GM12892 (cell line): ENCODE measurements at regions not wholly inside any gene's neighbourhood (a gene's known extent, or its start where the extent isn't known, plus 50 kb on each side); places are given as distances from the start of the nearest gene placed in this dataset.

Experiments used
- DNase-seq: peaks from one replicate; pipeline ENCODE4 v3.0.0; 2011; ENCODE audit not compliant: insufficient read length
- FAIRE-seq: peaks from 2 replicates; lab custom pipeline; 2011; peaks lifted over from hg19 to GRCh38; lab: Jason Lieb, UNC
- POLR2A ChIP-seq: IDR thresholded peaks from 2 replicates; pipeline ENCODE4 v1.6.1; 2011; ENCODE audit warnings: low read depth, low read length, control low read depth
- POLR2AphosphoS5 ChIP-seq: IDR thresholded peaks from 2 replicates; pipeline ENCODE4 v1.6.1; 2011; ENCODE audit warnings: low read depth, low read length, control low read depth
- TAF1 ChIP-seq: IDR thresholded peaks from 2 replicates; pipeline ENCODE4 v1.6.1; 2011; ENCODE audit warnings: low read depth, mild to moderate bottlenecking, control low read depth, low read length, borderline replicate concordance

DNA sequence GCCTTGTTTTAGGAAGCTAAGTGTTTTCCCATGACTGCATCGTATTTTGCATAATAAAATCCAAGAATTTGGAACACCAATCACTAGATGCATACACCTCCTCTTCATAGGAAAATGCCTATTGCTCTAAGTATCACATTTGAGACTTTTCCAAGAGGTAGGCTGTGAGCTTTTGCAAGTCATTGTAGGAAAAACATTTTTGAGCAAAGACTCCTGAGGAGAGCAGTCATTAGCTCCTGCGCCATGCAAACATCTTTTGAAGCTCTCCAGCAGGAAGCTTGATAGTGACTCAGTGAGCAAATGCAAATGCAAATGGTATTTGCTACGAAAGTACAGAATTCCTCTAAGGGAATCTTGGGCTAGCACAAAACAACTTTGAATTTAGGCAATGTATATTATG is 750.4 kb downstream of the QKI start:
- no peak for TF ChIP-seq POLR2AphosphoS5
- TF ChIP-seq TAF1: no peak
- no peak for TF ChIP-seq POLR2A
- no peak for DNase-seq
- no peak for FAIRE-seq

DNA sequence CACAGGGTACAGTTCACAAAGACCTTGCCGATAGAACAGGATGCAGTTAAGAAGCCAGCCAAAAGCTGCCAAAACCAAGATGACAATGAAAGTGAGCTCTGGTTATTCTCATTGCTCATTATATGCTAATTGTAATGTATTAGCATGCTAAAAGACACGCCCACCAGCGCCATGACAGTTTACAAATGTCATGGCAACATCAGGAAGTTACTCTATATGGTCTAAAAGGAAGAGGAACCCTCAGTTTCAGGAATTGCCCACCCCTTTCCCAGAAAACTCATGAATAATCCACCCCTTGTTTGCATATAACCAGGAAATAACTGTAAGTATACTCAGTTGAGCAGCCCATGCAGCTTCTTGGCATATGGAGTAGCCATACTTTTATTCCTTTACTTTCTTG is 748.7 kb downstream of the QKI start:
- DNase-seq: no peak
- no peak for TF ChIP-seq POLR2AphosphoS5
- TF ChIP-seq TAF1: no peak
- TF ChIP-seq POLR2A: no peak

DNA sequence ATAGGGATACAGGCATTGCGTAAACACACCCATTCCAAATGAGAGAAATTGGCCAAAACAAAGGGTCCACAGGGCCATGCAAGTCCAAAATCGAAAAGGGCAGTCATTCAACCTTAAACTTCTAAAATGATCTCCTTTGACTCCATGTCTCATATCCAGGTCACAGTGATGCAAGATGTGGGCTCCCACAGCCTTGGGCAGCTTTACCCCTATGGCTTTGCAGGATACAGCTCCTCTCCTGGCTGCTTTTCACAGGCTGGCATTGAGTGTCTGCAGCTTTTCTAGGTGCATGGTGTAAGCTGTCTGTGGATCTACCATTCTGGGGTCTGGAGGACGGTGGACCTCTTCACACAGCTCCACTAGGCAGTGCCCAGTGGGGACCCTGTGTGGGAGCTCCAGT is 744.5 kb downstream of the QKI start:
- FAIRE-seq: no peak
- no peak for DNase-seq
- TF ChIP-seq POLR2AphosphoS5 (no peak), POLR2A (no peak), TAF1 (no peak)

More for the DNA sequence above, 748.7 kb downstream of the QKI start:
- no peak for FAIRE-seq

DNA sequence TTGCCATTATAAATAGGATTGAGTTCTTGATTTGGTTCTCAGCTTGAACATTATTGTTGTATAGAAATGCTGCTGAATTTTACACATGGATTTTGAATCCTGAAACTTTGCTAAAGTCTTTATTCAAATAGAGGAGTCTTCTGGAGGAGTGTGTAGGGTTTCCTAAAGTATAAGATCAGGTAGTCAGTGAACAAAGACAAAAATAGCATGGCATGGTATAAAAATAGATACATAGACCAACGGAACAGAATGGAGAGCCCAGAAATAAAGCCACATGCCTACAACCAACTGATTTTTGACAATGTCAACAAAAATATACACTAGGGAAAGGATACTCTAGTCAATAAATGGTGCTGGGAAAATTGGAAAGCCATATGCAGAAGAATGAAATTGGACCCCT is 740.1 kb downstream of the QKI start:
- FAIRE-seq (no peak), DNase-seq (no peak)
- no peak for TF ChIP-seq POLR2AphosphoS5
- no peak for TF ChIP-seq POLR2A
- TF ChIP-seq TAF1: no peak

DNA sequence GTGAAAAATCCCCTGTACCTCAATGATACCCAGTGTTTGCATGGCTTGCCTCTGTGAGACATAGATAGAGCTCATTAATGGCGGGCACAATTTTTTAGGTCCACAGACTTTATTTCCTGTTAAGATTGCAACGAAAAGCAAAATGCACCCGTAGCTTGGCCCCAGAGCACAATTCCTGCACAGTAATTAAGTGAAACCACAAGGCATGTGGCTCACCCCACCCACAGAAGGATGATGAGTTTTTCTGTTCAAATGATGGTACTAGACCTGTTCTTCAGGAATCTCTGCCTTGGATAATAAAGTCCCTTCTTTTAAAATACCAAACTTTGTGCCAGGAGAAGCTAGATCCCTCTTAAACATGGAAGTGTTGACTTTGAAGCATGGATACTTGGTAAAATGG is 738.1 kb downstream of the QKI start:
- no peak for DNase-seq
- TF ChIP-seq POLR2AphosphoS5 (no peak), TAF1 (no peak), POLR2A (no peak)
- no peak for FAIRE-seq

DNA sequence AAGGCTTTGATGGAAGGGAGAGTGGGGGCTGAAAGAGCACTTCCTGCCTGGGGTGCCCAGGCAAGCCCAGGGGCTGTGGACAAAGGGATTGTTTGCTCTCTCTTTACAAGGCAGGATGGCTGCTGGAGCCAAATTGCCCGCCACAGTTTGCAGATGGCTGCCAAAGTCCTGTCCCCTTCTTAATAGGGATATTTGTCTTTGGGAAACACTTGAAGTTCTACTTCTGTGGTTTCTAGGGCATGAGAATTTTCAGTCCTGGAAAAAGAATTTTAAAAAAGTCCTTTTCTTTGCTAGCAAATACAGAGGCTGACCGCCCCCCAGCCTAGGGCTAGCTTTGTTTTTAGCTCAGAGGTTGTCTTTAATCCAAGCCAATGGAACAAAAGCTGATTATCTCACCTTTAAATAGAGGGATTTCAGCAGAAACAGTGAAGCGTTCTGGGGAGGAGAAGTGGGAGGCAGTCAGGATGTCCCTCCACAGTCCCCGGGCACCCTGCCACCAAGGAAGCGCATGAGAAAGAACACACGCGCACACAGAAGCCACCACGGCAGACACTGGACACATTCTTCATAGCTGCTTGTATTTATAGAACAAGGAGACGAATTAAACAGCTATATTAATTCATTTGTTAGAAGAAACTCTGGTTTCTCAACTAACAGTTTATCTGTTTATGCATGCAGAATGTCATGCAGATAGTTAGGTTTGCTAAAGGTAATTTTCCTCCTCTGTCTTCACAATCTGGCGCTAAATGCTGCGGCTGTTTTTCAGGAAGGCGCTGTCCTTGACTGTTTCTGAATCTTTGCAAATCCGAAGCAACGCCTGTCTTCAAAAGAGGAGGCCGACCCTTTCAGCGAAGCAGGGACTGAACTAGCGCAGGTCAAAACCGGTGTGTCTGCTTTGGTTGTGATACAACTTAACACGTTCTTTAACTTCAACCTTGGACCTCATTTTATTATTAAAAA is 736.9 kb downstream of the QKI start:
- FAIRE-seq (no peak), DNase-seq (no peak)
- no peak for TF ChIP-seq POLR2A
- no peak for TF ChIP-seq TAF1
- TF ChIP-seq POLR2AphosphoS5: no peak

DNA sequence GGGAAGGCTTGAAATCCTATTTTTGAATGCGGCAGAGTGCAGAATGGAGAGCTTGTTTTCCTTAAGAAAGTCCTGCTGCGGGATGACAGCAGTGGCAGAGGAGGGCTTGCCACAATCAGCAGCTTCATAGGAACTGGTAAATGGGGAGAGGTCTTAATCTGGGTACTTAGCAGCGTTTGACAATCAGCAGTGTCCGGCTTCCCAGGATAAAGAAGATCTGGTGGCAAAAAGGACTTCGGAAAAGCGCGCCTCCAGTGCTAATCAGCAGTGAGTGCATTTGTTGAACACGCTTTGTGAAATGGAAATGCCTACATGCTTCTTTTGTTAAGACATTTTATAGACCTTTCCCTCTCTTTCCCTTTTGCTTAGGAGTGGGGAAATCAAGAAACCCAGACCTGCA is 735.7 kb downstream of the QKI start:
- DNase-seq (no peak), FAIRE-seq (no peak)
- no peak for TF ChIP-seq POLR2AphosphoS5
- no peak for TF ChIP-seq TAF1
- TF ChIP-seq POLR2A: no peak

DNA sequence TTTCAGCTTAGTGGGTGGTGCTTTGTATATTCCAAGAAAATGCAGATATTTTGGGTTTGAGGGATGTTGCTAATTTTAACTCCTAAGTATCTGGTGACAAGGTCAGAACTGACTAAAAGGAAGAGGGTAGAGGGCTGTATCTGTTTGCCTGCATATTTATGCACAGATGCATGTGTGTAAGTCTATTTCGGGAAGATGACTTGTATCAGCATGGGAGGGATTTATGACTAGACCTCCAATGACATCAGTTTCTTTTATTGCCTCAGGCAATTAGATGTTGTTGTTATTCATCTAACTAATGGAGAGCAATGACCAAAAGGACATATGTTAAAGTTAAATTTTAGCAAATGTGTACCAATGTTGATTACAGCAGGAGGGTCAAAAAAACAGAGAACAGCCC is 734.3 kb downstream of the QKI start:
- TF ChIP-seq POLR2A: no peak
- TF ChIP-seq POLR2AphosphoS5: no peak
- no peak for TF ChIP-seq TAF1
- FAIRE-seq (no peak), DNase-seq (no peak)

DNA sequence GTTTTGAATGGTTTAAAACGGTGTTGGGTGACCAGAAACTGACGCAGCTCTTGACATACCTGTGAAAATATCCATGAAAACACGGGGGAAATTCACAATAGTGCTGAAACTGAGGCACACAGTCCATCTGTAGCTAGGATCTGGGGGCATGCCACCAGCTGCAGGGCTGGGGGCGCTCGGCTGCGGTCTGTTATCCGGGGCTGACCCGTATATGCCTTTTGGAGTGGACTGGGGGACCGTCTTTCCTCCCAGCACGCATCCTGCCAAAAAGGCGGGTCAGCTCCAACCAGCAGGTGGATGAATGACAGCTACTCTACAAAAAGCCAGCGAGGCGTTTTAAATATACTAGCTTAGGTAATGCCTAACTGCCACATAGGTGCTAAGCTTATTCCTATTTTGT is 729.8 kb downstream of the QKI start:
- no peak for DNase-seq
- no peak for FAIRE-seq
- no peak for TF ChIP-seq POLR2AphosphoS5
- no peak for TF ChIP-seq TAF1
- TF ChIP-seq POLR2A: no peak

DNA sequence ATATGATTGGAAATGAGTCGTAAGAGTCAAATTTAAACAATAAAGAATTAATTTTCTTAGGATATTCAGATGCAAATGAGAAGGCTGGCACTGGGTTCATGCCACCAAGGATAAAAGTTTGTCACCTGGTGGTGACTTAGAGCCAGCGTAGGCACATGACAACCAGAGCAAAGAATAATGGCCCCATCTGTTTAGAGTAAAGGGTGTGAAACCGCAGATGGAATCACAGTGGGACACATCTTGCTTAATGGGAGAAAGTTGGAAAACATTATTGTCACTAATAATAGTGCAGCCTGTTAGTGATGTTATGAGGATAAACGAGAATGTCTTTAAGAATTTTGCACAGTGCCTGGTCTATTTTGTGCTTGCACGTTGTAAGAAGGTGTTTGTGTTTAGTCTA is 727.8 kb downstream of the QKI start:
- DNase-seq: no peak
- FAIRE-seq: no peak
- no peak for TF ChIP-seq POLR2A
- TF ChIP-seq POLR2AphosphoS5: no peak
- no peak for TF ChIP-seq TAF1

DNA sequence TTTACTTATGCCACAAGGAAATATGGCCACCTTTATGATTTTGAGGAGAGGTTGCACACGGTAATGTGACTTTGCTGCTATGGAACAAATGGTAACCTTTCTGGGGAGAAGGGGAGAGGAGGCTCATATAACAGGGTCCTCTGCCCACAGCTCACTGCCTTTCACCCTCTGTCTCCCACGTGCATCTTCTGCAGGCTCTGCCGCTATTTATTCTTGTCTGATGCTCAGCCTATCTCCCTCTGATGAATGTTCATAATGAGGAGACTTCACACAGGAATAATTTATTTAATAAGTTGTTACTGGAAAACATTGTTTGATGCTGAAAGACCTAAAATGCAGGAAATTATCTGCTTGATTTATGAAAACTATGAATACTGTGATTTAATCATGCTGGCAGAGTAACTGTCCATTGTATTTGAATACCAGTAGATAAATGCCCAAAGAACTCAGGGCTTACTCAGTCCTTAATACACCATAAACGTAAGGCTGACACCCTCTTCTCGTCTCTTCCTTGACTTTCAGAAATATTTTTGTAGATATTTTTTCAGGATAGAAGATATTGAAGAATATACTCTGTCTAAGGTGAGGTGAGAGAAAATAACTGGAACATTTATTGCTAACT is 721.1 kb downstream of the QKI start:
- DNase-seq (no peak), FAIRE-seq (no peak)
- TF ChIP-seq POLR2AphosphoS5 (no peak), TAF1 (no peak), POLR2A (no peak)

DNA sequence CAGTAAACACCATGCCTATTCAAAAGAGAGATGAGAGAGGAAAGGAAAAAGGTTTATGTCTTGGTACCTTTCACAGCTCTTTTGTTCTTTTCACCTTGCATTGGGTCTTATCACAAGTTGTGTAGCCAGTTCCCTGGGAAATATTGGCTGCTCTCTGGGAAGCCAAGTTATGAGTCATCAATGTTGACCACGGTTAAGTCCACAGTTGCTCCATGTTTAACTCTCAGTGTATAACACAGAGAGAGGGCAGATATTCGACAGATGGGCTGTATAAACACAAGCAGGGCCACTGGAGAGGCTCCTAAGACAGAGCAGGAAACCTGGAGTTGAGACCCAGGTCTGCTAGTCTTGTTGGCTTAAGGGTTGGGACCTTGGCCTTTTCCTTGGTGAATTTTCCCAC is 718.6 kb downstream of the QKI start:
- TF ChIP-seq POLR2AphosphoS5 (no peak), POLR2A (no peak), TAF1 (no peak)
- DNase-seq (no peak), FAIRE-seq (no peak)
